ENCODE measurements at regions not wholly inside any gene's neighbourhood (a gene's known extent, or its start where the extent isn't known, plus 50 kb on each side); places are given as distances from the start of the nearest gene placed in this dataset.
"Not testable (repeated sequence)": the region's sequence is repeated elsewhere in the genome, so short reads cannot be mapped to it uniquely, and the experiment has no call there.

GRCh38 chr4:23504083-23504482 is 385.8 kb downstream of the PPARGC1A start:
- DNase-seq = no peak

DNA sequence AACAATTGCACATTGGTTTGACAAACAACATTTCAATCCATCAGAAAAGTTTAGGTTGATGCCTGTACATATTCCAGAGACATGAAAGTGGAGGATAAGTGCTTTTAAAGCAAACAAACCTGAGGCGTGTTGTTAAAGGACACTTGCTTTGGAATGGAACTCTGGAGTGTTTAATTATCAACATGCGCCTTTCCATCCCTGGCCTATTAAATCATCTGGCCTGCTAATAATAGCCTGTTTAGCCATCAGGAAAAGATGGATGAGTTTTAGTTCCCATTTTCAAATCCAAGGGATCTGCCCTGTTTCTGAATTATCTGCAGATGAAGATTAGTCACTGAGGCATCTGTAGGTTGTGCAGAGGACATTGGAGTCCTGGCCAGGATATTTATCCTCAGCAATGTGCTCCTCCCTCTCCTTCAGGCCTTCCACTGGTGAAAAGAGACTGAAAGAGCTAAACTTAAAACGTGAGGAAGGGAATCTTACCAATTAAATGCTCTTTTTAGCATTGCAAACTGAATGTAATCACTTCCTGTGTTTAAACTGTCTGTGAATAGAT is 388.9 kb downstream of the PPARGC1A start:
- DNase-seq = no peak

GRCh38 chr4:23485801-23486200 is 404.0 kb downstream of the PPARGC1A start:
- DNase-seq = no peak

DNA sequence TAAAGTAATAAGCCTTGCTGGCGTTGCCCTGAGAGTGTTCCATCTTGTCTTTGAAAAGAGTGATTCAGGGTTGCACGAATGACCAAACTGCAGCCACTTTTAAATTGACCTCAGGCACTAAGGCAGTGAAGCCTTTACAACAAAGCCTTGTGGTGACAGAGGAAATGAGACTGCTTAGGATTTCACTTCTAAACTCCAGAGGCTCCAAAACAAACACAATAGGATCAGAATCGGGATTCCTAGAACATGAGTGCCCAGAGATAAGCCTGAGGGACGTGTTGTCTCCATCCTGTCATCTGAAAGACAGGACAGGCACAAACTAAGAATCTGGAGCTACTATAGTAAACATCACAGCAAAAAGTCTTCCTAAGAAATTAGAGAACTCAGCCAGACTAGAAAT is 405.2 kb downstream of the PPARGC1A start:
- DNase-seq = no peak

- no peak for DNase-seq
These were observed 406.4 kb downstream of the PPARGC1A start for GRCh38 chr4:23483320-23483960.

GRCh38 chr4:23481566-23481965 is 408.3 kb downstream of the PPARGC1A start:
- DNase-seq = no peak

- no peak for DNase-seq
These were observed 411.9 kb downstream of the PPARGC1A start for GRCh38 chr4:23477905-23478304.

- DNase-seq = no peak
These were observed 413.2 kb downstream of the PPARGC1A start for GRCh38 chr4:23476515-23477090.

DNA sequence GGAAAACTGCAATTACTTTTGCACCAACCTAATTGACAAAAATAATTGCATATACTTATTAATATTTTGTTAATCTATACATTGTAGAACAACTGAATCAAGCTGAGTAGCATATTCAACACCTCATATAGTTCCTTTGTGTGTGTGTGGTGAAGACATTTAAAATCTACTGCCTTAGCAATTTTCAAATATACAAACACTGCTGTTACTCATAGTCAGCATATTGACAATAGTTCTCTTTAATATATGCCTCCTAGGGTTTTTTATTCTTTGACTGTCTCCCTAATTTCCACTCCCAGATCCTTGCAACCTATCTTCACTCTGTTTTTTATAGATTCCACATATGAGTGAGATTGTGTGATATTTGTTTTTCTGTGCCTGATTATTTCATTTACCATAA is 426.8 kb downstream of the PPARGC1A start:
- DNase-seq = no peak

- DNase-seq = no peak
These were observed 431.8 kb downstream of the PPARGC1A start for GRCh38 chr4:23458054-23458453.

GRCh38 chr4:23456864-23457263 is 433.0 kb downstream of the PPARGC1A start:
- no peak for DNase-seq

DNA sequence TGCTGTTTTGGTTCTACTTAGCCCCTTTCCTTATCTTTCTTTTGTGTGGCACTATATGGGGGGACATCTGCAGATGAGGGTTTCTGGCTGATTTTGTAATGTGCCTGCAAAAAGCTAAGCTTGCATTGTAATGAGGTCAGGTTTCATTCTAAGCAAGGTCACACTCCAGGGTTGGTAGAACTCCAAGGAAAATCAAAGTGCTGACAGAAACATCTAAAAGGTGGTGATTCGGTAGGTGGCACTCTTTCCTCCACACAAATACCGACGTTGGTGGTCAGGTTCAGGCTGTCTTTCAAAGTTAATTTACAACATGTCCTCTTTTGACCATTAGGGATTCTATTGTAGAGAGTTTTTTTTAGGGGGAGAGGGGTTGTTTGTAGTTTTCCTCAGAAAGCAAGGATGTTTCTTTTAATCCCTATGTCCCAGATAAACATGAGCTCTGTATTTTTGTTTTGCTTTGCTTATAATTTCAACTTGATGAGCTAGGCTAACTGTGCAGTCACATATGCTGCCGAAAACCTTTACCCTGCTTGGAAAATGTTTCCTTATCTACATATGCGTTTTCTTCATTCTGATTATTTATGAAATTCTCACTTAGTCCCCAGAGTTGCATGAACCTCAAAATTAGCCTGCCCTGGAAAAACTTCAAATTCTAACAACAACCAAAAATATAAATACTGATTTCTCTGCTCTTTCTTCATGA is 434.2 kb downstream of the PPARGC1A start:
- no peak for DNase-seq

GRCh38 chr4:23441530-23442069 is 448.2 kb downstream of the PPARGC1A start:
- DNase-seq = no peak

DNA sequence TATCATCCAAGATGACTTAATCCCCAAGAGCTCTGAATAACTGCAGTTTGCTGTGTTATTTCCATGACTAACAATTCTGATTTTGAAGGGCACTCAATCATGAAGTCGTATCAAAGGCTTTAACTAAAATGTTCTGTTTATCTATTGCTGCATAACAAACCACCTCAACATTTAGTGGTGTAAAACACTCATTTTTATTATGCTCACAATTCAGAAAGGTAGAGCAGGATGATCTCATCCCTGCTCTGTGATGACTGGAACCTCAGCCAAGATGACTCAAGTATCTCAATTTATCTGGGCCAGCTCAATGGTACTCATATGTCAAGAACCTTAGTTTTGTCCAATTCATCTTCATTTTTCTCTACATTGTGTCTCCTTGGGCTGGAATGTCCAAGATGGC is 451.1 kb downstream of the PPARGC1A start:
- DNase-seq = no peak

DNA sequence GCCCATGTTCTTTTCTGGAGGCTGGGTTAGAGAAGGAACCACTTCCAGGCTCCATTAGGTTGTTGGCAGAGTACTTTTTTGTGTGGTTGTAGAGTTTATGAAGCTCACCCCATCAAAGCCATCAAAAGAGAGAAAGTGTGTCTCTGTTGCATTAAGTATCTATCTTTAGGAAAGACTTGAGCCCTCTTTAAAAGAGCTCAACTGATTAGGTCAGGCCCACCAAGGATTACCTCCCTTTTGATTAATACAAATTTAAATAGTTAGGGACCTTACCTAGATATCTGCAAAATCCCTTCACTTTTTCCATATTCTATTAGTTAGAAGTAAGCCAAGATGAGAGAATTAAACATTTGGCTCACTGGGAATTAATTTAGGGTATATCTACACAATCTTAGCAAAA is 460.4 kb downstream of the PPARGC1A start:
- DNase-seq = no peak

- DNase-seq = no peak
These were observed 464.3 kb downstream of the PPARGC1A start for GRCh38 chr4:23425570-23425969.

- DNase-seq = no peak
These were observed 466.3 kb downstream of the PPARGC1A start for GRCh38 chr4:23423540-23423939.

DNA sequence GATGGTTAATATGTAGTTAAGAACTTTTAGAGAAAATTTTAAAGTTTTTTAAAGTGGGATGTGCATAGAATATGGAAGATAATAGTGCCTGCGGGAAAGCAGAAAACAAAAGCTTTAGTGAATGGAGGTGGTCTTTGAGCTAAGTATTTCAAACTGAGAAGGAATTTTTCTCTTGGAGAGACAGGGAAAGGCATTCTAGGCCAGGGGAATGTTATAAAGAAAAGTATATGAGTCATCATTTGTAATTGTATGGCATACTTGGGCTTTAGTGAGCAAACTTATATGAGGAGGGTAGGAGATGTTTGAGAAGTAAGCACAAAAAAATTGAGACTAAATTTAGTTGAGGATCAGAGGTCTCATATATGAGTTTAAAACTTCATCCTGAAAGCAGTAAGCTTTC is 467.0 kb downstream of the PPARGC1A start:
- DNase-seq = no peak

- no peak for DNase-seq
These were observed 476.2 kb downstream of the PPARGC1A start for GRCh38 chr4:23413631-23414030.

DNA sequence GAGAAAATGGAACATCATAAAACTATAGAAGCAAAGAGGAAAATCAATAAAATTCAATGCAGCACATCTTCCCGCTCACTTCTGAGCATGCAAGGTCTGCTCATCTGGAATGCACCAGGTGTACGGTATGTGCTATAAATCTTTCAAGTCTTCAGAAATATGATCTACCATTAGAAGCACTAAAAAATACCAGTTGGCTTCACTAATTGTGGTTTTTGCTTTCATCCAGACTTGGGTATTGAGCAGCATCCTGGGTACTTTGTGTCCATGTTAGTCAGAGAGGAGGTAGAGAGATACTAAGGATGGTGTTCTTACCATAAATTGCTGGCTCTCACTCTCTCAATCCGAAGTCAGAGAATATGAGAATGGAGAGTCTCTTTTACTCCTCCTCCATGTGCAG is 477.1 kb downstream of the PPARGC1A start:
- DNase-seq = no peak

GRCh38 chr4:23408913-23409312 is 480.9 kb downstream of the PPARGC1A start:
- not testable (repeated sequence) for DNase-seq

DNA sequence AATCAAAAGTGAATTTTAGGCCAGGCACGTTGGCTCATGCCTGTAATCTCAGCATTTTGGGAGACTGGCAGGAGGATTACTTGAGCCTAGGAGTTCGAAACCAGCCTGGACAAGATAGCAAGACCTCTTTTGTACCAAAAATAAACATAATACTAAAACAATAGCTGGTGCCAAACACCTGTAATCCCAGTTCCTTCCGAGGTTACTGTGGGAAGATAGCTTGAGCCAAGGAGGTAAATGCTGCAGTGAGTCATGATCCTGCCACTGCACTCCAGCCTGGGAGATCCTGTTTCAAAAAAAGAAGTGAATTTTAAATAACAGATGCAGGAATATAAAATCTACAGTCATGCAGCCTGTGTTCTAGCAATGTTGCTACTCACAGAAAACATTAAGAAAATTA is 488.3 kb downstream of the PPARGC1A start:
- DNase-seq = no peak

DNA sequence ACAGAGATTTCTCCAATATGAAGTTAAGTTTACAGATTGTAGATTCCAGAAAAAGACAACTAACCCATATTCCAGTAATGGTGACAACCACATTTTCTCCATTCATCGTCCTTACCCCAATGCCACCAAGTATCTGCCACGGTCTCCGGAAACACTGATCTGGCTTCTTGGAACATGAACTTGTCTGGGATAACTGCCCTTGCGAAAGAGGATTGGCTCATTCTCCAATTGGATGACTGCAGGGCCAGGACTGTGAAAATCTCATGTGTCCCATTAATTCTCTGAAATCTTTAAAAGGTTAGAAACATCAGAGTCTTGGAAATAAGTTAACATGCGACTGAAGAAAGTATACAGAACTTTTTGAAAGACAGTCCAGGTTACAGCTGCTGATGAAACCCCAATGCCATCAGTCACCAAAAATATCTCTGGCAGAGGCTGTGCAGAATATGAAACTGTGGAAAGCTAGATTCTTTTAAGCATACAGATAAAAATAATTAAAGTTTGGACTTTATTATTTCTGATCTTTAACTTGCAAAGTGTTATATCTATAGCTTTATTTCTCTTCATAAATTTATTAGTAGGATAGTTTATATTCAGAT is 496.9 kb downstream of the PPARGC1A start:
- no peak for DNase-seq

Measured in stimulated activated CD4-positive, alpha-beta T cell treated with anti-CD3 and anti-CD28 coated beads, Interleukin-12 subunit alpha, Interleukin-12 subunit beta, amount 100 ng/mL, for 4 hours (primary cell).